ENCODE measurements at regions not wholly inside any gene's neighbourhood (a gene's known extent, or its start where the extent isn't known, plus 50 kb on each side); places are given as distances from the start of the nearest gene placed in this dataset.

GRCh38 chr21:27155130-27155500 is 188.2 kb upstream of the ADAMTS5 start:
- TF ChIP-seq, protein P1, sequence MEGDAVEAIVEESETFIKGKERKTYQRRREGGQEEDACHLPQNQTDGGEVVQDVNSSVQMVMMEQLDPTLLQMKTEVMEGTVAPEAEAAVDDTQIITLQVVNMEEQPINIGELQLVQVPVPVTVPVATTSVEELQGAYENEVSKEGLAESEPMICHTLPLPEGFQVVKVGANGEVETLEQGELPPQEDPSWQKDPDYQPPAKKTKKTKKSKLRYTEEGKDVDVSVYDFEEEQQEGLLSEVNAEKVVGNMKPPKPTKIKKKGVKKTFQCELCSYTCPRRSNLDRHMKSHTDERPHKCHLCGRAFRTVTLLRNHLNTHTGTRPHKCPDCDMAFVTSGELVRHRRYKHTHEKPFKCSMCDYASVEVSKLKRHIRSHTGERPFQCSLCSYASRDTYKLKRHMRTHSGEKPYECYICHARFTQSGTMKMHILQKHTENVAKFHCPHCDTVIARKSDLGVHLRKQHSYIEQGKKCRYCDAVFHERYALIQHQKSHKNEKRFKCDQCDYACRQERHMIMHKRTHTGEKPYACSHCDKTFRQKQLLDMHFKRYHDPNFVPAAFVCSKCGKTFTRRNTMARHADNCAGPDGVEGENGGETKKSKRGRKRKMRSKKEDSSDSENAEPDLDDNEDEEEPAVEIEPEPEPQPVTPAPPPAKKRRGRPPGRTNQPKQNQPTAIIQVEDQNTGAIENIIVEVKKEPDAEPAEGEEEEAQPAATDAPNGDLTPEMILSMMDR (IDR thresholded peaks at IDR 0.05; ENCODE audit: borderline replicate concordance, control extremely low read depth, extremely low read depth, insufficient read depth, missing control alignments), result no peak
- no peak for DNase-seq (ENCODE audit: low spot score)
- in situ Hi-C loops (cut with MboI; ENCODE audit: low sequenced_read_pairs, unreplicated experiment), result no loop called here

GRCh38 chr21:27154451-27155129 is 187.7 kb upstream of the ADAMTS5 start:
- DNase-seq (ENCODE audit: low spot score), result no peak
- TF ChIP-seq, protein P1 (IDR thresholded peaks at IDR 0.05; ENCODE audit: borderline replicate concordance, control extremely low read depth, extremely low read depth, insufficient read depth, missing control alignments), result no peak
- in situ Hi-C loops (cut with MboI; ENCODE audit: low sequenced_read_pairs, unreplicated experiment), result no loop called here

DNA sequence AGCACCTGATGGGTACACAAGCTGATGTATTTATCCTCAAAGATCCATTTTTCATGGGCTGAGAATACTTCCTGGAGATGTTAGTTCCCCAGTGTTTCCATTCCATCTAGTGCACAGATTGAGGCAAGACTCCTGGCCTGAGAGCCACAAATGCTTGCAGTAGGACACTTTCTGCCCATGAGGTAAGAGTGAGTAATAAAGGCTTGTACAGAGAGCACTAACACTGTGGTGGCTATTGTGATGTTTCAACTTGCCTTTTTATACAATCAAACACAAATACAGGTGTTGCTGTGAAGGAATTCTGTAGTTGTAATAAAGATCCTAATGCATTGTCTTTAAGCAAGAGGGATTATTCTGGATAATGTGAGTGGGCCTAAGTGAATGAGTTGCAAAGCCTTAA is 186.1 kb upstream of the ADAMTS5 start:
- DNase-seq (ENCODE audit: low spot score), result no peak
- TF ChIP-seq, protein P1 (IDR thresholded peaks at IDR 0.05; ENCODE audit: borderline replicate concordance, control extremely low read depth, extremely low read depth, insufficient read depth, missing control alignments), result no peak
- in situ Hi-C loops (cut with MboI; ENCODE audit: low sequenced_read_pairs, unreplicated experiment), result no loop called here

- TF ChIP-seq, protein P1 (IDR thresholded peaks at IDR 0.05; ENCODE audit: borderline replicate concordance, control extremely low read depth, extremely low read depth, insufficient read depth, missing control alignments), result no peak
- DNase-seq (ENCODE audit: low spot score), result no peak
- in situ Hi-C loops (cut with MboI; ENCODE audit: low sequenced_read_pairs, unreplicated experiment), result no loop called here
These were observed 182.1 kb upstream of the ADAMTS5 start for GRCh38 chr21:27149034-27149433.

- in situ Hi-C loops (cut with MboI; ENCODE audit: low sequenced_read_pairs, unreplicated experiment), result no loop called here
- TF ChIP-seq, protein P1 (IDR thresholded peaks at IDR 0.05; ENCODE audit: borderline replicate concordance, control extremely low read depth, extremely low read depth, insufficient read depth, missing control alignments), result no peak
- no peak for DNase-seq (ENCODE audit: low spot score)
These were observed 179.4 kb upstream of the ADAMTS5 start for GRCh38 chr21:27146268-27146667.

- TF ChIP-seq, protein P1 (IDR thresholded peaks at IDR 0.05; ENCODE audit: borderline replicate concordance, control extremely low read depth, extremely low read depth, insufficient read depth, missing control alignments), result no peak
- in situ Hi-C loops (cut with MboI; ENCODE audit: low sequenced_read_pairs, unreplicated experiment), result no loop called here
- no peak for DNase-seq (ENCODE audit: low spot score)
These were observed 178.4 kb upstream of the ADAMTS5 start for GRCh38 chr21:27145134-27145798.
